GM12874 (cell line): ENCODE measurements at regions not wholly inside any gene's neighbourhood (a gene's known extent, or its start where the extent isn't known, plus 50 kb on each side); places are given as distances from the start of the nearest gene placed in this dataset.

Source experiments
- CTCF ChIP-seq: IDR thresholded peaks from 2 replicates; pipeline ENCODE4 v1.5.1; 2011; ENCODE audit warnings: low read depth, mild to moderate bottlenecking, control low read depth, low read length, moderate library complexity; ENCODE audit not compliant: insufficient read depth

GRCh38 chr16:76108460-76108859 lies 168.7 kb upstream of the CNTNAP4 start:
- TF ChIP-seq CTCF, result no peak

DNA sequence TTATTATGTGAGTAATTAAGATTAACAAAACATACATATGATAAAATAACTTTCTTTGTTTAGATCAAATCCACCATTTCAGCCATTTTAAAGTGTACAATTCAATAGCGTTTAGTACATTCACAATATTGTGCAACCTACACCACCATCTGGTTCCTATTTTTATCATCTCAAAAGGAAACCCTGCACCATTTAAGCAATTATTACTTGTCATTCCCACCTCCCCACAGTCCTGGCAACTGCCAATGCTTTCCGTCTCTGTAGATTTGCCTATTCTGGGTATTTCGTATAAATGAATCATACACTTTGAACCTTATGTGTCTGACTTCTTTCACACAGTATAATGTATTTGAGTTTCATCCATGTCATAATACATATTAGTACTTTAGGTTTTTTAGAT lies 162.5 kb upstream of the CNTNAP4 start:
- TF ChIP-seq CTCF, result no peak

DNA sequence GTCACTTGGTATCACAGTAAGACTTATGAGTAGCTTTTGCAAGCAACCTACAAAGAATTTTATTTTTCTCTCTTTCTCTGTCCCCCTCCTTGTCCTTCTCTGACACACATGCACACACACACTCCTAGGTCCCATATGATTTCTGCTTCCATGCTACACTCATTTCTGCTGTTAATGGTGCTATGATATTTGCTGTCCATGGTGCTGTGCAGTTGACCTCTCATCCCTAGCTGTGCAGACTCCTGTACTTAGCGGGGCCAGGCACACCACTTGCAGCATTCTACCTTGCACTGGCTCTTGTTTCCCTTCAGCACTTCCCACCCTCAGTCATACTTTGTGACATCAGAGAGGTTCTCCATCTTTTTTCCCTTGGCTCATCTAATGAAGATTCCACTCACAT lies 158.9 kb upstream of the CNTNAP4 start:
- no peak for TF ChIP-seq CTCF

DNA sequence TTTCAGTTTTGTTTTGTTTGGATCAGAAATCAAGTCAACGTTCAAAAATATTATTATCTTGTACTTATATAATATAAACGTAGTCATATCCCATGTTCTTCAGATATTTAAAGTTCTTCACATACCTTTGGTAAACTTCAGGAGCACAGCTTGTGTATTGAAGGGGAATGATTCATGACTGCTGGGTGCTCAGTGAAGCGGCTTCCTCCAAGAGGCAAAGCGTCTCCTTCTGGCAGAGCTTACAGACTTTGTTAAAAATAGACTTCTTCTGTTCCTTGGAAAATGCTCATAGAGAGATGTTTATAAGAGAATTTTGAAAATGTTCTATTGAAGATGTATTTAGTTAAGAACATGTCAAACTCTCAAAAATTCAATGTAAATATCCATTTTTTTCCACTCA lies 155.6 kb upstream of the CNTNAP4 start:
- TF ChIP-seq CTCF, result no peak

GRCh38 chr16:76123966-76124365 lies 153.2 kb upstream of the CNTNAP4 start:
- no peak for TF ChIP-seq CTCF

DNA sequence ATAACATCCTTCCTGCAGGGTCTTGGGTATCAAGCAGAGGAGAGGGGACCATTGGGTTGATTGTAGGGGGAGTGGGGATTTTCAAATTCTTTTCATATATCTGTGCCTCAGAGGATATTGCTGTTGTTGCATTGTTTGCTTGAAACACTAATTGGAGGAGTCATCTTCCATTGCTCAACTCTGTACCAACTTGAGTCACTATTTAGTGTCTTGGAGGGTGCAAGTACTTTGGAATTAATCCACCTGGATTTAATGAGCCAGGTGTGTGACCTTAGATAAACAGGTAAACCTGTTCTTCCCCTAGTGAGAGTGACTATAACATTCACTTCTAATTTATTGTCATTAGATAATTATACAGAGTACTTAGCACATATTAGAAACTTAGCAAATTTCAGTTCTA lies 151.3 kb upstream of the CNTNAP4 start:
- TF ChIP-seq CTCF, result no peak

DNA sequence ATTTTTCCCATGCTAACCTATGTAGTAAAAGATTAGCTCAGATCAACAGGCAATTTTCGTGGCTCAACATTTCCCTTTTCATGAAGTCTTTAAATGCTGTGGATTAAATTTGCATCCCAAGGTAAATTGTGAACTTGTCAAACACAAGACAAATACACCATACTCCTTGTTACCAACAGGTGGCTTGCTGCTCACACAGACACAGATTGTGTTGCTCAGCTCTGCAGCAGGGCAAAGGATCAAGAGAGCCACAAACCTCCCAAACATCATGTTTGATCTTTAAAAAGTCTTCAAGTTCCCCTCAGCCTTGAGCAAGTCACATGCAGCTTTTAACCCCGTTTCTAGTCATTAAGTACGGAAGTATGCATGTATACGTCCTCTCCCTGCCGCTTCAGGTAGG lies 119.6 kb upstream of the CNTNAP4 start:
- 0 out of 2 replicates have a peak, but pooled peaks have one; percentile 7 for TF ChIP-seq CTCF

GRCh38 chr16:76162046-76162445 lies 115.2 kb upstream of the CNTNAP4 start:
- no peak for TF ChIP-seq CTCF
